HG03558 (cell line): ENCODE measurements at regions not wholly inside any gene's neighbourhood (a gene's known extent, or its start where the extent isn't known, plus 50 kb on each side); places are given as distances from the start of the nearest gene placed in this dataset.

ENCODE experiments used
- ATAC-seq: cut with Tn5 transposase; IDR thresholded peaks from one replicate; pipeline ENCODE4 v1.9.1; 2021; ENCODE audit warnings: moderate number of reproducible peaks; ENCODE audit not compliant: unreplicated experiment; ENCODE audit errors: extremely low read depth

- ATAC-seq, result no peak
Measured at GRCh38 chr20:16178546-16179135, 394.6 kb downstream of the KIF16B start.

GRCh38 chr20:16175322-16175961 is 397.8 kb downstream of the KIF16B start:
- peak; percentile 40 for ATAC-seq

- no peak for ATAC-seq
Measured at GRCh38 chr20:16174311-16174710, 398.9 kb downstream of the KIF16B start.

- no peak for ATAC-seq
Measured at GRCh38 chr20:16173044-16173443, 400.2 kb downstream of the KIF16B start.

DNA sequence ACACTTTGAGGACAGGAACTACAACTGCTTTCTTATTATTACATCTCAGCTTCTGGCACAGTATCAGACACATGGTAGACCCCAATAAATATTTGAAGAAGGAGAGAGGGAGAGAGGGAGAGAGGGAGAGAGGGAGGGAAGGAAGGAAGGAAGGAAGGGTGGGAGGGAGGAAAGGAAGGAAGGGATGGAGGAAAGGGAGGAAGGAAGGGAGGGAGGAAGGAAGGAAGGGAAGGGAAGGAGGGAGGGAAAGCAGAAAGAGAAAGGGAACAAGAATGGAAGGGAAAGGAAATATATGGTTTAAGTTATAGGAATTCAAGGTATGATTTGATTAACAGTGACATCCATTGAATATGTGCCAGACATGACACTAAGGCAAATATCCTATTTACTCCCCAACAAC is 402.1 kb downstream of the KIF16B start:
- no peak for ATAC-seq

- ATAC-seq, result no peak
Measured at GRCh38 chr20:16170406-16170971, 402.8 kb downstream of the KIF16B start.

DNA sequence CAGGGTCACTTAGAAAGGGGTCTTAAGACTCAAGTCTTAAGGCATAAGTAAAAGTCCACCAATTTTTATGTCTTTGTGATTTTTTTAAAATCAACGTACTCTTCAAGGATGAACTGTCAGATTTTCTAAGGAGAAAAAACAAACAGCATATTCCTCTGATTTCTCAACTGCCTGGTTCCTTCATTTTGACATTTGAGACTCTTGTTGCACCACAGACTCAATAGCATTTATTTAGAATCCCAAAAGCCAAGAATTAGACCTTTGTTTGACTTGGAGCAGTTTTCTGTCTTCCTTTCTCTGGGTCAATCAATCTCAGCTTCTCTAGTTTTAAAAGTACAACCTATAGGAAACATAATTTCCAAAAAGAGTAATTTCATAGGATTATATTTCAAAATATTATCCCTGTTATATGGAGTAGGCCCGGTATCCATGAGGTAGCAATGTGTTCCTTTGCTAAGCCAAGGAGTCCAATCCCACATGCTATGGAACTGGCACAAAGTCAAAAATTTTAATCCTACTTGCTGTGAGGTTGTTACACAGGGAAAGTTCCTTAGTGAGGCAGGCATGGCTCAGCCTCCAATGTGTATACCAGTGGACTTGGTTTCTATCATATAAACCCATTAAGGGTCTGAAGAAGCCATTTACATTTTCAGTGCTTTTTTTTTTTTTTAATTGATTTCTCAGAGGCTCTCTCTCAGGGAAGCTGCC is 405.7 kb downstream of the KIF16B start:
- ATAC-seq, result no peak

DNA sequence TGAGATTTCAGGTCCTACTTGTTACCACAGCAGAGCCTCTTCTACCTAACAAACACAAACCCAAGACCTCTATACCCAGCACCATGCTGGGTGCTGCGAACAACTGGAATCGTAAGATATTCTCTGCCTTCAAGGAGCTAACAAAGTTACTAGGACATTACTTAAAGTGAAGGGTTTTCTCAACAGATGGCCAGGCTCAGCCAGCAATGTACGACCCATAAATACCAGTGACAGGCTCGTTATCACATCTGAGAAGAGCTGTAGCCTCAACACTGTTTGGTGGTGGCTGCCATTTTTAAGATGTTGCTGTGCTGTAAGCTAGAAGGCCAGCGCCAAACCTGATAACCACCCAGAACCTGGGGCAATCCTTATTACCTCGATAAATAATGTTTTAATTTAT is 406.5 kb downstream of the KIF16B start:
- ATAC-seq, result no peak

GRCh38 chr20:16158976-16159286 is 414.3 kb downstream of the KIF16B start:
- ATAC-seq, result peak; percentile 16

DNA sequence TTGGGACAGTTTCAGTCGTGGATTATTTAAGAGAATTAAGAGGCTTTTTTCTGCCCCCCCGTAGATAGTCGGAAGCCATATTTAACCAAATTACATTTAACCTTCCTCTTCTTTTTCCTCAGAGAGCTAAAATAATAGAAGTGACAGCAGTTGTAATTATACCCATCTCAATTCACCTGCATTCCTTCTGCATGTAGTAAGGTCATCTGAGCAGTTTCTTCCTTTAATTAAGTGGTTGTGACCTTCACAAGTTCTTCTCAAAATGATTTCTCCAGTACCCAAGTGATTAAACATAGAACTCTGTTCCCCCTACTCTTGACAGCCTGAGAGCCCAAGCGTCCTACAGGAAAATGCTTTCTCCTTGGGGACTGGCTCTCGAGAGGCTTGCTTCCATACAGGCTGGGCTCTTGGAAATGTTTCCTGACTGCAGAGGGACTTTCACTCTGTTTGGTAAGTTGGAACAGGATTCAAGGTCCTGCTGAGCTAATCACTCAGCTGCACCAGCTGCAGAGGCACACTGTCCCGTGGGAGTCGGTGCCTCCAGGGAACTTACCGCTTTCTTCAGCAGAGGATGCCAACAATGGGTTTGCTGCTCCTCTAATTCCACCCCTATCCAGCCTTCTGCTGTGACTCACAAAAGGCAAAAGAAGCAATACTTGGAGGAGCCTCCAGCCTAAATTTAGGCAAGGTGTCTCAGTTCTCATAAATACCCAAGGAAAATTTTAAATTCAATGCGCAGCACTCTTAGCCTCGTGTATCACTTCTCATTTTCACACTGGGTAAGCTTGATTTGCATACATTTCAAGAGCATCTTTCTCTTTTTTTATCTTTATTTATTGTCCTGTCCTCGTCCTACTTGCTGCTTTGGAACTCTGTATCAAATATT is 414.9 kb downstream of the KIF16B start:
- ATAC-seq, result peak; percentile 61

GRCh38 chr20:16147916-16148315 is 425.3 kb downstream of the KIF16B start:
- ATAC-seq, result no peak

DNA sequence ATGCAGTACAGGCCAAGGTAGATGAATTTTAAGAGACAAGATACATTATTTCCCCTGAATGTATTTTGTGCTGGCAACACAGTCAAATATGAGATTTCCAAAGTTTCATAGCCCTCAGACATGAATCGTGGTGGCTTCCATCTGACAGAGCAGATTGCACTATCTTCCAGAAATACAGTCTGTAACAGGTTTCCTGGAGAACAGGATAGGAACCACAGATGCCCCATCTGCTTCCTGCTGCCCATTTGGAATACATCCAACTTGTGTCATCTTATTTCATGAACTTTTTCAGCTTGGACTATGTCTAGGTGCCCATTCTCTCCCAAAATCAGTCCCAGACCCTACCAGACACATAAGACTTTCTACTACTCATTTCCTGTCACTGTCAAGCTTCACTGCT is 426.0 kb downstream of the KIF16B start:
- ATAC-seq, result no peak

DNA sequence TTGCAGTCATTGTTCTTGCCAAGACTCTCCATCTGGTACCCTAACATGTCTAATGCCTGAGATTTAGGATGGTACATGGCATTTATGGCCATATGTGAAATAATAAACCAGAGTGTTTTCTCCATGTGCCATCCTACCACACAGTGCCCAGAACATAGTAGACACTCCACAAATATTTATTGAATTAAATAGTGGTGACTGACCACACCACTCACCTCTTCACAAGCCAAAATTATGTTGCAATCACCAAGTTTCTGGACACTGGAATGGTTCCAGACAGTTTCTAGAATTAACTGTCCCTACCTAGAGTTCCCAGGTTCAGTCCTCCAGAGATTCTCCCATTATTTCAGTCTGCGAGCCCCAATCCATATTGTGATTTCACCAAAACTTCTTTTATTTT is 427.3 kb downstream of the KIF16B start:
- ATAC-seq, result no peak

GRCh38 chr20:16143596-16143995 is 429.7 kb downstream of the KIF16B start:
- no peak for ATAC-seq

- no peak for ATAC-seq
Measured at GRCh38 chr20:16135630-16136029, 437.6 kb downstream of the KIF16B start.

- ATAC-seq, result no peak
Measured at GRCh38 chr20:16132036-16132798, 441.0 kb downstream of the KIF16B start.

GRCh38 chr20:16129411-16129810 is 443.8 kb downstream of the KIF16B start:
- no peak for ATAC-seq

GRCh38 chr20:16128538-16129106 is 444.6 kb downstream of the KIF16B start:
- no peak for ATAC-seq

DNA sequence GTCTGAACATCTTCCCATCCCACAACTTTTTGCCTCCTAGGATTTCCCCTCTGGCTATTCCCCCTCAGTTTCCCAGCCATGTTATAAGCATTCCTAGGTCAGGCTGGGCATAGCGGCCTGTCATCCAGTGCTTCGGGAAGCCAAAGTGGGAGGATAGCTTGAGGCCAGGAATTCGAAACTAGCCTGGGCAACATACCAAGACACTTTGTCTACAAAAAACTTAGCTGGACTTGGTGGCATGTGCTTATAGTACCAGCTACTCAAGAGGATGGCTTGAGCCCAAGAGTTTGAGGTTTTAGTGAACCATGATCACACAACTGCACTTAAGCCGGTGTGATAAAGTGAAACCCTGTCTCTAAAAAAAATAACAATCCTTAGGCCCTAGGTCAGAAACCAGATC is 447.4 kb downstream of the KIF16B start:
- ATAC-seq, result no peak
